ENCODE measurements at regions not wholly inside any gene's neighbourhood (a gene's known extent, or its start where the extent isn't known, plus 50 kb on each side); places are given as distances from the start of the nearest gene placed in this dataset.

DNA sequence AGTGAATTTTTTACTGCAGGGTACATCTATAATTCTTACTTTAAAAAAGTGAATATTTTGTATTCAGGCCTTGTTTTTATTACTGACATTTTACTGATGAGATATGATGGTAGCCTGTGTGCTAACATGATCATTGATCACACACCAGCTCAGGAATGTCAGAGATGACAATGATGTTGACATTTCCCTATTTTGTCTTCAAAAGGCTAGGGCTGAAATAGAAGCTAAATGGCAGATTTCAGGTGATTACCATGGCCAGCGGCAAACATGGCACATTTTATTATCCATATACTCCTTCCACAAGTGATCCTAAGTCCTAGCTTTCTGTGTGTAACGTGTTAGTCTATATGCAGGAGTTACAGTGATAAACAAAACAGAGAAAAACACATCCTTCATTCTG, 544.3 kb upstream of the MIR17HG start:
- no peak for TF ChIP-seq RCOR1 (IDR thresholded peaks at IDR 0.05; ENCODE audit: low read depth, low read length)
- TF ChIP-seq MYC (IDR thresholded peaks at IDR 0.05; ENCODE audit: borderline replicate concordance, low read length) = no peak
- TF ChIP-seq EHF (CRISPR knock-in tag; IDR thresholded peaks at IDR 0.05) = no peak
- TF ChIP-seq, protein P1, sequence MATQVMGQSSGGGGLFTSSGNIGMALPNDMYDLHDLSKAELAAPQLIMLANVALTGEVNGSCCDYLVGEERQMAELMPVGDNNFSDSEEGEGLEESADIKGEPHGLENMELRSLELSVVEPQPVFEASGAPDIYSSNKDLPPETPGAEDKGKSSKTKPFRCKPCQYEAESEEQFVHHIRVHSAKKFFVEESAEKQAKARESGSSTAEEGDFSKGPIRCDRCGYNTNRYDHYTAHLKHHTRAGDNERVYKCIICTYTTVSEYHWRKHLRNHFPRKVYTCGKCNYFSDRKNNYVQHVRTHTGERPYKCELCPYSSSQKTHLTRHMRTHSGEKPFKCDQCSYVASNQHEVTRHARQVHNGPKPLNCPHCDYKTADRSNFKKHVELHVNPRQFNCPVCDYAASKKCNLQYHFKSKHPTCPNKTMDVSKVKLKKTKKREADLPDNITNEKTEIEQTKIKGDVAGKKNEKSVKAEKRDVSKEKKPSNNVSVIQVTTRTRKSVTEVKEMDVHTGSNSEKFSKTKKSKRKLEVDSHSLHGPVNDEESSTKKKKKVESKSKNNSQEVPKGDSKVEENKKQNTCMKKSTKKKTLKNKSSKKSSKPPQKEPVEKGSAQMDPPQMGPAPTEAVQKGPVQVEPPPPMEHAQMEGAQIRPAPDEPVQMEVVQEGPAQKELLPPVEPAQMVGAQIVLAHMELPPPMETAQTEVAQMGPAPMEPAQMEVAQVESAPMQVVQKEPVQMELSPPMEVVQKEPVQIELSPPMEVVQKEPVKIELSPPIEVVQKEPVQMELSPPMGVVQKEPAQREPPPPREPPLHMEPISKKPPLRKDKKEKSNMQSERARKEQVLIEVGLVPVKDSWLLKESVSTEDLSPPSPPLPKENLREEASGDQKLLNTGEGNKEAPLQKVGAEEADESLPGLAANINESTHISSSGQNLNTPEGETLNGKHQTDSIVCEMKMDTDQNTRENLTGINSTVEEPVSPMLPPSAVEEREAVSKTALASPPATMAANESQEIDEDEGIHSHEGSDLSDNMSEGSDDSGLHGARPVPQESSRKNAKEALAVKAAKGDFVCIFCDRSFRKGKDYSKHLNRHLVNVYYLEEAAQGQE (IDR thresholded peaks at IDR 0.05) = no peak
- TF ChIP-seq, protein P2, sequence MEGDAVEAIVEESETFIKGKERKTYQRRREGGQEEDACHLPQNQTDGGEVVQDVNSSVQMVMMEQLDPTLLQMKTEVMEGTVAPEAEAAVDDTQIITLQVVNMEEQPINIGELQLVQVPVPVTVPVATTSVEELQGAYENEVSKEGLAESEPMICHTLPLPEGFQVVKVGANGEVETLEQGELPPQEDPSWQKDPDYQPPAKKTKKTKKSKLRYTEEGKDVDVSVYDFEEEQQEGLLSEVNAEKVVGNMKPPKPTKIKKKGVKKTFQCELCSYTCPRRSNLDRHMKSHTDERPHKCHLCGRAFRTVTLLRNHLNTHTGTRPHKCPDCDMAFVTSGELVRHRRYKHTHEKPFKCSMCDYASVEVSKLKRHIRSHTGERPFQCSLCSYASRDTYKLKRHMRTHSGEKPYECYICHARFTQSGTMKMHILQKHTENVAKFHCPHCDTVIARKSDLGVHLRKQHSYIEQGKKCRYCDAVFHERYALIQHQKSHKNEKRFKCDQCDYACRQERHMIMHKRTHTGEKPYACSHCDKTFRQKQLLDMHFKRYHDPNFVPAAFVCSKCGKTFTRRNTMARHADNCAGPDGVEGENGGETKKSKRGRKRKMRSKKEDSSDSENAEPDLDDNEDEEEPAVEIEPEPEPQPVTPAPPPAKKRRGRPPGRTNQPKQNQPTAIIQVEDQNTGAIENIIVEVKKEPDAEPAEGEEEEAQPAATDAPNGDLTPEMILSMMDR (IDR thresholded peaks at IDR 0.05) = no peak
- TF ChIP-seq, protein P3, sequence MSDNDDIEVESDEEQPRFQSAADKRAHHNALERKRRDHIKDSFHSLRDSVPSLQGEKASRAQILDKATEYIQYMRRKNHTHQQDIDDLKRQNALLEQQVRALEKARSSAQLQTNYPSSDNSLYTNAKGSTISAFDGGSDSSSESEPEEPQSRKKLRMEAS (IDR thresholded peaks at IDR 0.05) = no peak
- TF ChIP-seq RARB (CRISPR knock-in tag; IDR thresholded peaks at IDR 0.05) = no peak
- TF ChIP-seq ZSCAN20 (CRISPR knock-in tag; IDR thresholded peaks at IDR 0.05) = no peak
- TF ChIP-seq NPAS2 (CRISPR knock-in tag; IDR thresholded peaks at IDR 0.05; ENCODE audit: borderline replicate concordance) = no peak
- TF ChIP-seq BHLHE40 (IDR thresholded peaks at IDR 0.05; ENCODE audit: low read depth, low read length) = no peak
- TF ChIP-seq HOXA7 (CRISPR knock-in tag; IDR thresholded peaks at IDR 0.05) = no peak
- no peak for TF ChIP-seq PHF8 (IDR thresholded peaks at IDR 0.05; ENCODE audit: borderline replicate concordance, low read depth)
- no peak for TF ChIP-seq ZFP36 (IDR thresholded peaks at IDR 0.05; ENCODE audit: borderline replicate concordance, partially characterized antibody)
- no peak for TF ChIP-seq ZNF302 (CRISPR knock-in tag; IDR thresholded peaks at IDR 0.05)
- TF ChIP-seq CHD2 (IDR thresholded peaks at IDR 0.05; ENCODE audit: low read length, partially characterized antibody) = no peak
- DNase-seq (ENCODE audit: low read depth in 1 of 2, low spot score in 1 of 2) (no peak), ATAC-seq (no peak), FAIRE-seq (no peak)
- 46% methylated on average over 2 of the region's 2 CpGs for WGBS (ENCODE audit: missing lambda C conversion rate)
- Histone ChIP-seq H3K9me3 (no peaks in the 10 kb centered on the region), H3K27ac (no peak overlapping the region), H3K4me1 (no peaks in the 10 kb centered on the region), H3K4me2 (no peak overlapping the region), H3K4me3 (no peak overlapping the region)
- ChIA-PET CTCF (no interaction called here), POLR2A (no interaction called here)

DNA sequence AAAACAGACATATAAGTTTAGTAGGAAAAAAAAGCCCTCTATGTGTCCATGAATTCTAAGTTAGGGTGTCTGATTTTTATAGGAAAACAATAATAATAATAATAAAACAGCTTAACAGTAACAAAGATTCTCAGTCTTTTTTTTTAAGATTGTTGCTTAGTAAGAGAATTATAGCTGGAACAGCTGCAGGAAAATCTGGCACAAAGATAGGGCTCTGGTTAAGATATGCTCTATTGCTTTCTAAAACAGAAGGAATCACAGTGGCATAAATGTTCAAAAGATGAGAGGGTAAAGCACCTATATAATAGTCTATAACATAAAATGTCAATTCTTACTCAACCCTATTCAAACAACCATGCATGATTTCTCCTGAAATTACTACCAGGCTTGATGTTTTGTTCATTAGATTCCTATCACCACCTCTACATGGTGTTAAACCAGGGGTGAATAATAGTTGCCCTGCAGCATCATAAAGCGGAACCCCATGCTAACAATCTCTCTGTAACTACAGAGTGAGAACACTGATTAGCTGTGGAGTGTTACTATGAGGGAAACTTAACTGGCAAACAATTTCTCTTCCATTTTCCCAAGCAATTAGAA, 541.4 kb upstream of the MIR17HG start:
- Histone ChIP-seq H3K4me1 (no peaks in the 10 kb centered on the region), H3K4me3 (no peak overlapping the region), H3K27ac (no peak overlapping the region), H3K9me3 (no peaks in the 10 kb centered on the region), H3K4me2 (no peak overlapping the region)
- FAIRE-seq (no peak), ATAC-seq (no peak), DNase-seq (ENCODE audit: low read depth in 1 of 2, low spot score in 1 of 2) (no peak)
- ChIA-PET POLR2A (no interaction called here), CTCF (interaction anchor here (0.6 kb wide), 1 partner anchor 10 kb away, joined by 3 read pairs; no protein-coding TSS in a partner anchor)
- 73% methylated on average over 1 of the region's 1 CpG for WGBS (ENCODE audit: missing lambda C conversion rate)
- TF ChIP-seq, protein P4, sequence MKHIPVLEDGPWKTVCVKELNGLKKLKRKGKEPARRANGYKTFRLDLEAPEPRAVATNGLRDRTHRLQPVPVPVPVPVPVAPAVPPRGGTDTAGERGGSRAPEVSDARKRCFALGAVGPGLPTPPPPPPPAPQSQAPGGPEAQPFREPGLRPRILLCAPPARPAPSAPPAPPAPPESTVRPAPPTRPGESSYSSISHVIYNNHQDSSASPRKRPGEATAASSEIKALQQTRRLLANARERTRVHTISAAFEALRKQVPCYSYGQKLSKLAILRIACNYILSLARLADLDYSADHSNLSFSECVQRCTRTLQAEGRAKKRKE (CRISPR knock-in tag; IDR thresholded peaks at IDR 0.05; ENCODE audit: low read depth) = no peak
- TF ChIP-seq, protein P5, sequence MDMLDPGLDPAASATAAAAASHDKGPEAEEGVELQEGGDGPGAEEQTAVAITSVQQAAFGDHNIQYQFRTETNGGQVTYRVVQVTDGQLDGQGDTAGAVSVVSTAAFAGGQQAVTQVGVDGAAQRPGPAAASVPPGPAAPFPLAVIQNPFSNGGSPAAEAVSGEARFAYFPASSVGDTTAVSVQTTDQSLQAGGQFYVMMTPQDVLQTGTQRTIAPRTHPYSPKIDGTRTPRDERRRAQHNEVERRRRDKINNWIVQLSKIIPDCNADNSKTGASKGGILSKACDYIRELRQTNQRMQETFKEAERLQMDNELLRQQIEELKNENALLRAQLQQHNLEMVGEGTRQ (IDR thresholded peaks at IDR 0.05) = no peak
- TF ChIP-seq, protein P2 (IDR thresholded peaks at IDR 0.05) = no peak
- TF ChIP-seq, protein P6, sequence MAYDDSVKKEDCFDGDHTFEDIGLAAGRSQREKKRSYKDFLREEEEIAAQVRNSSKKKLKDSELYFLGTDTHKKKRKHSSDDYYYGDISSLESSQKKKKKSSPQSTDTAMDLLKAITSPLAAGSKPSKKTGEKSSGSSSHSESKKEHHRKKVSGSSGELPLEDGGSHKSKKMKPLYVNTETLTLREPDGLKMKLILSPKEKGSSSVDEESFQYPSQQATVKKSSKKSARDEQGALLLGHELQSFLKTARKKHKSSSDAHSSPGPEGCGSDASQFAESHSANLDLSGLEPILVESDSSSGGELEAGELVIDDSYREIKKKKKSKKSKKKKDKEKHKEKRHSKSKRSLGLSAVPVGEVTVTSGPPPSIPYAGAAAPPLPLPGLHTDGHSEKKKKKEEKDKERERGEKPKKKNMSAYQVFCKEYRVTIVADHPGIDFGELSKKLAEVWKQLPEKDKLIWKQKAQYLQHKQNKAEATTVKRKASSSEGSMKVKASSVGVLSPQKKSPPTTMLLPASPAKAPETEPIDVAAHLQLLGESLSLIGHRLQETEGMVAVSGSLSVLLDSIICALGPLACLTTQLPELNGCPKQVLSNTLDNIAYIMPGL (CRISPR knock-in tag; IDR thresholded peaks at IDR 0.05; ENCODE audit: borderline replicate concordance) = no peak
- TF ChIP-seq HOXB5 (CRISPR knock-in tag; IDR thresholded peaks at IDR 0.05) (no peak), CEBPB (IDR thresholded peaks at IDR 0.05) (no peak), RCOR1 (IDR thresholded peaks at IDR 0.05; ENCODE audit: low read depth, low read length) (no peak), TP53 (CRISPR knock-in tag; IDR thresholded peaks at IDR 0.05) (no peak), ZNF302 (CRISPR knock-in tag; IDR thresholded peaks at IDR 0.05) (no peak), HEYL (CRISPR knock-in tag; IDR thresholded peaks at IDR 0.05) (no peak)
- TF ChIP-seq, protein P7, sequence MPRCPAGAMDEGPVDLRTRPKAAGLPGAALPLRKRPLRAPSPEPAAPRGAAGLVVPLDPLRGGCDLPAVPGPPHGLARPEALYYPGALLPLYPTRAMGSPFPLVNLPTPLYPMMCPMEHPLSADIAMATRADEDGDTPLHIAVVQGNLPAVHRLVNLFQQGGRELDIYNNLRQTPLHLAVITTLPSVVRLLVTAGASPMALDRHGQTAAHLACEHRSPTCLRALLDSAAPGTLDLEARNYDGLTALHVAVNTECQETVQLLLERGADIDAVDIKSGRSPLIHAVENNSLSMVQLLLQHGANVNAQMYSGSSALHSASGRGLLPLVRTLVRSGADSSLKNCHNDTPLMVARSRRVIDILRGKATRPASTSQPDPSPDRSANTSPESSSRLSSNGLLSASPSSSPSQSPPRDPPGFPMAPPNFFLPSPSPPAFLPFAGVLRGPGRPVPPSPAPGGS (IDR thresholded peaks at IDR 0.05) = no peak
